Suprapubic skin (tissue), 4 donors: ENCODE measurements at regions not wholly inside any gene's neighbourhood (a gene's known extent, or its start where the extent isn't known, plus 50 kb on each side); places are given as distances from the start of the nearest gene placed in this dataset.

Experiments
- EP300 ChIP-seq: sonication (generic); formaldehyde crosslinking; IDR thresholded peaks from one replicate; pipeline ENCODE4 v1.6.1; 2017; ENCODE audit warnings: antibody characterized with exemption
- POLR2A ChIP-seq, 2 donors: fragments of 450-650 bp; IDR thresholded peaks; one replicate each; pipeline ENCODE4 v1.6.1; 2017; ENCODE audit warnings: antibody characterized with exemption in 2 of 2, mild to moderate bottlenecking in 2 of 2, moderate library complexity in 2 of 2
- POLR2AphosphoS5 ChIP-seq, 3 donors: sonication (generic); formaldehyde crosslinking; IDR thresholded peaks; one replicate each; pipeline ENCODE4 v1.6.1; 2017; ENCODE audit warnings: antibody characterized with exemption in 3 of 3
- TF ChIP-seq, protein P1 (sequence below), 2 donors: fragments of 200-600 bp in 1 of 2; fragments of 450-650 bp in 1 of 2; sonication (generic) in 1 of 2; IDR thresholded peaks; one replicate each; pipeline ENCODE4 v1.5.1; 2016 to 2019; ENCODE audit warnings: antibody characterized with exemption in 2 of 2, mild to moderate bottlenecking in 1 of 2, moderate library complexity in 1 of 2

GRCh38 chr3:157683668-157684067 is 180.5 kb upstream of the VEPH1 start:
- TF ChIP-seq, protein P1, sequence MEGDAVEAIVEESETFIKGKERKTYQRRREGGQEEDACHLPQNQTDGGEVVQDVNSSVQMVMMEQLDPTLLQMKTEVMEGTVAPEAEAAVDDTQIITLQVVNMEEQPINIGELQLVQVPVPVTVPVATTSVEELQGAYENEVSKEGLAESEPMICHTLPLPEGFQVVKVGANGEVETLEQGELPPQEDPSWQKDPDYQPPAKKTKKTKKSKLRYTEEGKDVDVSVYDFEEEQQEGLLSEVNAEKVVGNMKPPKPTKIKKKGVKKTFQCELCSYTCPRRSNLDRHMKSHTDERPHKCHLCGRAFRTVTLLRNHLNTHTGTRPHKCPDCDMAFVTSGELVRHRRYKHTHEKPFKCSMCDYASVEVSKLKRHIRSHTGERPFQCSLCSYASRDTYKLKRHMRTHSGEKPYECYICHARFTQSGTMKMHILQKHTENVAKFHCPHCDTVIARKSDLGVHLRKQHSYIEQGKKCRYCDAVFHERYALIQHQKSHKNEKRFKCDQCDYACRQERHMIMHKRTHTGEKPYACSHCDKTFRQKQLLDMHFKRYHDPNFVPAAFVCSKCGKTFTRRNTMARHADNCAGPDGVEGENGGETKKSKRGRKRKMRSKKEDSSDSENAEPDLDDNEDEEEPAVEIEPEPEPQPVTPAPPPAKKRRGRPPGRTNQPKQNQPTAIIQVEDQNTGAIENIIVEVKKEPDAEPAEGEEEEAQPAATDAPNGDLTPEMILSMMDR (IDR thresholded peaks at IDR 0.05): no peak
- TF ChIP-seq POLR2AphosphoS5 (IDR thresholded peaks at IDR 0.05) (no peak), POLR2A (IDR thresholded peaks at IDR 0.05) (no peak), EP300 (no peak)
